WTC11 (cell line): ENCODE measurements at regions not wholly inside any gene's neighbourhood (a gene's known extent, or its start where the extent isn't known, plus 50 kb on each side); places are given as distances from the start of the nearest gene placed in this dataset.

Experiments used
- ATAC-seq: fragments of 200-7000 bp; cut with Tn5 transposase; 2 replicates; pipeline ENCODE4 v1.10.0; 2021; ENCODE audit warnings: mild to moderate bottlenecking, moderate library complexity
- CTCF ChIA-PET: fragments of 300-600 bp; sonication (Branson Sonifier 250); formaldehyde crosslinking; loops from one replicate; lab custom pipeline; 2021; ENCODE audit warnings: antibody characterized with exemption; lab: Charles Lee
- POLR2A ChIA-PET: fragments of 350-600 bp; sonication (Branson Sonifier 250); formaldehyde crosslinking; loops from one replicate; lab custom pipeline; 2021; ENCODE audit warnings: antibody characterized with exemption; lab: Charles Lee
- DNase-seq: peaks from one replicate; pipeline ENCODE4 v3.0.0; 2021; ENCODE audit warnings: low spot score
- H3K27ac Mint-ChIP-seq: 2 replicates; pipeline ENCODE4 v1.8.0; 2021; ENCODE audit warnings: mixed read lengths
- H3K27me3 Mint-ChIP-seq: 2 replicates; pipeline ENCODE4 v1.8.0; 2021; ENCODE audit warnings: low read depth, mild to moderate bottlenecking, moderate library complexity, mixed read lengths
- H3K36me3 Mint-ChIP-seq: 2 replicates; pipeline ENCODE4 v1.8.0; 2021; ENCODE audit warnings: mixed read lengths
- H3K4me1 Mint-ChIP-seq: 2 replicates; pipeline ENCODE4 v1.8.0; 2022; ENCODE audit warnings: mixed read lengths
- H3K4me3 Mint-ChIP-seq: 2 replicates; pipeline ENCODE4 v1.8.0; 2021; ENCODE audit warnings: mild to moderate bottlenecking, moderate library complexity, mixed read lengths
- H3K9me3 Mint-ChIP-seq: 2 replicates; pipeline ENCODE4 v1.8.0; 2021; ENCODE audit warnings: mixed read lengths
- ATF1 ChIP-seq: sonication (generic); formaldehyde crosslinking; IDR thresholded peaks from 2 replicates; pipeline ENCODE4 v1.8.1; 2023; ENCODE audit warnings: mild to moderate bottlenecking, moderate library complexity, missing genetic modification reagents
- CBFB ChIP-seq: sonication (generic); formaldehyde crosslinking; IDR thresholded peaks from 2 replicates; pipeline ENCODE4 v1.8.1; 2022; ENCODE audit warnings: mild to moderate bottlenecking, low read depth, missing genetic modification reagents
- EMX1 ChIP-seq: fragments of 250-450 bp; sonication (Bioruptor Pico); IDR thresholded peaks from 2 replicates; pipeline ENCODE4 v1.8.0; 2021; ENCODE audit warnings: mild to moderate bottlenecking
- HMGXB4 ChIP-seq: sonication (generic); formaldehyde crosslinking; IDR thresholded peaks from 2 replicates; pipeline ENCODE4 v1.8.1; 2023; ENCODE audit warnings: mild to moderate bottlenecking, moderate library complexity, missing genetic modification reagents
- KAT7 ChIP-seq: sonication (generic); formaldehyde crosslinking; IDR thresholded peaks from 2 replicates; pipeline ENCODE4 v1.8.1; 2023; ENCODE audit warnings: missing genetic modification reagents, mild to moderate bottlenecking, borderline replicate concordance
- NFATC4 ChIP-seq: fragments of 250-450 bp; sonication (Bioruptor Pico); IDR thresholded peaks from 2 replicates; pipeline ENCODE4 v1.9.0; 2021; ENCODE audit warnings: mild to moderate bottlenecking
- NR2C2 ChIP-seq: sonication (generic); formaldehyde crosslinking; IDR thresholded peaks from 2 replicates; pipeline ENCODE4 v1.8.0; 2022; ENCODE audit warnings: mild to moderate bottlenecking, missing genetic modification reagents
- PRDM15 ChIP-seq: sonication (generic); formaldehyde crosslinking; IDR thresholded peaks from 2 replicates; pipeline ENCODE4 v1.8.0; 2022; ENCODE audit warnings: missing genetic modification reagents
- PRRX2 ChIP-seq: fragments of 250-450 bp; sonication (Bioruptor Pico); IDR thresholded peaks from 2 replicates; pipeline ENCODE4 v1.8.0; 2021; ENCODE audit warnings: mild to moderate bottlenecking
- SMAD3 ChIP-seq: sonication (generic); formaldehyde crosslinking; IDR thresholded peaks from 2 replicates; pipeline ENCODE4 v1.8.0; 2022; ENCODE audit warnings: missing genetic modification reagents, mild to moderate bottlenecking, borderline replicate concordance
- TEAD1 ChIP-seq: sonication (generic); formaldehyde crosslinking; IDR thresholded peaks from 2 replicates; pipeline ENCODE4 v1.8.0; 2022; ENCODE audit warnings: mild to moderate bottlenecking, missing genetic modification reagents
- TEAD4 ChIP-seq: sonication (generic); formaldehyde crosslinking; IDR thresholded peaks from 2 replicates; pipeline ENCODE4 v1.8.0; 2022; ENCODE audit warnings: mild to moderate bottlenecking, missing genetic modification reagents
- ZNF219 ChIP-seq: sonication (generic); formaldehyde crosslinking; IDR thresholded peaks from 2 replicates; pipeline ENCODE4 v1.8.0; 2023; ENCODE audit warnings: missing genetic modification reagents, mild to moderate bottlenecking, borderline replicate concordance
- ZNF317 ChIP-seq: sonication (generic); formaldehyde crosslinking; IDR thresholded peaks from 2 replicates; pipeline ENCODE4 v1.8.1; 2023; ENCODE audit warnings: low read depth, mild to moderate bottlenecking, moderate library complexity, missing genetic modification reagents, borderline replicate concordance
- ZNF671 ChIP-seq: fragments of 250-450 bp; sonication (Bioruptor Pico); IDR thresholded peaks from 2 replicates; pipeline ENCODE4 v1.8.0; 2021; ENCODE audit warnings: mild to moderate bottlenecking
- TF ChIP-seq, protein P1 (sequence below): sonication (generic); formaldehyde crosslinking; IDR thresholded peaks from 2 replicates; pipeline ENCODE4 v1.8.1; 2022; ENCODE audit warnings: low read depth, mild to moderate bottlenecking, moderate library complexity, missing genetic modification reagents, borderline replicate concordance
- TF ChIP-seq, protein P2 (sequence below): sonication (generic); formaldehyde crosslinking; IDR thresholded peaks from 2 replicates; pipeline ENCODE4 v1.8.1; 2022; ENCODE audit warnings: low read depth, missing genetic modification reagents, borderline replicate concordance
- TF ChIP-seq, protein P3 (sequence below): sonication (generic); formaldehyde crosslinking; IDR thresholded peaks from 2 replicates; pipeline ENCODE4 v1.8.0; 2022; ENCODE audit warnings: mild to moderate bottlenecking, missing genetic modification reagents
- TF ChIP-seq, protein P4 (sequence below): sonication (generic); formaldehyde crosslinking; conservative IDR thresholded peaks from 2 replicates; pipeline ENCODE4 v1.8.1; 2022; ENCODE audit warnings: mild to moderate bottlenecking, missing genetic modification reagents

- TF ChIP-seq ATF1 (CRISPR knock-in tag), result no peak
- TF ChIP-seq ZNF219, result no peak
- TF ChIP-seq, all 79 proteins: peak for 0
Observed at GRCh38 chr5:52277101-52277500, 510.6 kb upstream of the ITGA1 start (continued).

DNA sequence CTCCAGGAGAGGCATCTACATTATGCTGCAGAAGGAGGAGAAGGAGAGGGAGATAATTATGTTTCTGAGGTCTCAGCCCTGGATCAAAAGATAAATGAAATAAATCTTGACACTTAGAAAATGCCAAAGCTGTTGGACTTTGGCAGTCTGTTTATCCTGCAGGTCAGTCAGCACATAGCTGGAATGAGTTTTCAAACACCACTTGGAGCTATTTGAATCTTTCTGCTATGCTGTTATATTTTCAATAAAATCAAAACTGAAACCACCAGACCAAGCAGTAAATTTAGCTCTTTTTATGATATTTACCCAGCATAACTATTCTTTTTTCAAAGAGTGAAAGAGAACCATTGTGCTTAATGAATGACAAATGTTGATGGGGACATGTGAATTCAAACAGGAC lies 505.1 kb upstream of the ITGA1 start:
- no peak for ATAC-seq
- H3K9me3 Mint-ChIP-seq, result peaks cover 5% of the 10 kb centered on the region
- no peak for DNase-seq
- H3K27ac Mint-ChIP-seq, result no peak overlapping the region
- TF ChIP-seq NR2C2 (CRISPR knock-in tag) (no peak), NFATC4 (no peak), TEAD1 (CRISPR knock-in tag) (no peak), EMX1 (no peak), SMAD3 (no peak), CBFB (CRISPR knock-in tag) (no peak), PRDM15 (CRISPR knock-in tag) (no peak), ZNF671 (CRISPR knock-in tag) (no peak), TEAD4 (CRISPR knock-in tag) (no peak), ZNF219 (no peak), KAT7 (CRISPR knock-in tag) (no peak), HMGXB4 (CRISPR knock-in tag) (no peak), PRRX2 (no peak), ATF1 (CRISPR knock-in tag) (no peak), ZNF317 (CRISPR knock-in tag) (no peak)
- TF ChIP-seq, protein P1, sequence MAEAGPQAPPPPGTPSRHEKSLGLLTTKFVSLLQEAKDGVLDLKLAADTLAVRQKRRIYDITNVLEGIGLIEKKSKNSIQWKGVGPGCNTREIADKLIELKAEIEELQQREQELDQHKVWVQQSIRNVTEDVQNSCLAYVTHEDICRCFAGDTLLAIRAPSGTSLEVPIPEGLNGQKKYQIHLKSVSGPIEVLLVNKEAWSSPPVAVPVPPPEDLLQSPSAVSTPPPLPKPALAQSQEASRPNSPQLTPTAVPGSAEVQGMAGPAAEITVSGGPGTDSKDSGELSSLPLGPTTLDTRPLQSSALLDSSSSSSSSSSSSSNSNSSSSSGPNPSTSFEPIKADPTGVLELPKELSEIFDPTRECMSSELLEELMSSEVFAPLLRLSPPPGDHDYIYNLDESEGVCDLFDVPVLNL (CRISPR knock-in tag), result no peak
- TF ChIP-seq, protein P2, sequence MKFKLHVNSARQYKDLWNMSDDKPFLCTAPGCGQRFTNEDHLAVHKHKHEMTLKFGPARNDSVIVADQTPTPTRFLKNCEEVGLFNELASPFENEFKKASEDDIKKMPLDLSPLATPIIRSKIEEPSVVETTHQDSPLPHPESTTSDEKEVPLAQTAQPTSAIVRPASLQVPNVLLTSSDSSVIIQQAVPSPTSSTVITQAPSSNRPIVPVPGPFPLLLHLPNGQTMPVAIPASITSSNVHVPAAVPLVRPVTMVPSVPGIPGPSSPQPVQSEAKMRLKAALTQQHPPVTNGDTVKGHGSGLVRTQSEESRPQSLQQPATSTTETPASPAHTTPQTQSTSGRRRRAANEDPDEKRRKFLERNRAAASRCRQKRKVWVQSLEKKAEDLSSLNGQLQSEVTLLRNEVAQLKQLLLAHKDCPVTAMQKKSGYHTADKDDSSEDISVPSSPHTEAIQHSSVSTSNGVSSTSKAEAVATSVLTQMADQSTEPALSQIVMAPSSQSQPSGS (CRISPR knock-in tag), result no peak
- TF ChIP-seq, protein P3, sequence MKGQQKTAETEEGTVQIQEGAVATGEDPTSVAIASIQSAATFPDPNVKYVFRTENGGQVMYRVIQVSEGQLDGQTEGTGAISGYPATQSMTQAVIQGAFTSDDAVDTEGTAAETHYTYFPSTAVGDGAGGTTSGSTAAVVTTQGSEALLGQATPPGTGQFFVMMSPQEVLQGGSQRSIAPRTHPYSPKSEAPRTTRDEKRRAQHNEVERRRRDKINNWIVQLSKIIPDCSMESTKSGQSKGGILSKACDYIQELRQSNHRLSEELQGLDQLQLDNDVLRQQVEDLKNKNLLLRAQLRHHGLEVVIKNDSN (CRISPR knock-in tag), result no peak
- TF ChIP-seq, protein P4, sequence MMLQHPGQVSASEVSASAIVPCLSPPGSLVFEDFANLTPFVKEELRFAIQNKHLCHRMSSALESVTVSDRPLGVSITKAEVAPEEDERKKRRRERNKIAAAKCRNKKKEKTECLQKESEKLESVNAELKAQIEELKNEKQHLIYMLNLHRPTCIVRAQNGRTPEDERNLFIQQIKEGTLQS, result no peak
- no peaks in the 10 kb centered on the region for H3K27me3 Mint-ChIP-seq
- no peaks in the 10 kb centered on the region for H3K4me1 Mint-ChIP-seq
- POLR2A ChIA-PET, result no interaction called here
- H3K4me3 Mint-ChIP-seq, result no peak overlapping the region
- H3K36me3 Mint-ChIP-seq, result peaks cover 3% of the 10 kb centered on the region; the same call in 1 of the 2 replicates
- CTCF ChIA-PET, result no interaction called here
